Stimulated activated CD8-positive, alpha-beta memory T cell treated with anti-CD3 and anti-CD28 coated beads, Interleukin-7, amount 100 ng/mL, for 1 hour (primary cell): ENCODE measurements at regions not wholly inside any gene's neighbourhood (a gene's known extent, or its start where the extent isn't known, plus 50 kb on each side); places are given as distances from the start of the nearest gene placed in this dataset.

Experiments used
- DNase-seq, 2 donors: peaks; one replicate each; pipeline ENCODE4 v3.0.0-alpha.2; 2020; ENCODE audit warnings: low read depth in 2 of 2

- DNase-seq: no peak
These were observed 352.9 kb upstream of the B3GAT1 start for GRCh38 chr11:134764966-134765365.

GRCh38 chr11:134764367-134764766 is 352.3 kb upstream of the B3GAT1 start:
- DNase-seq: no peak

GRCh38 chr11:134763030-134763388 is 351.0 kb upstream of the B3GAT1 start:
- no peak for DNase-seq

DNA sequence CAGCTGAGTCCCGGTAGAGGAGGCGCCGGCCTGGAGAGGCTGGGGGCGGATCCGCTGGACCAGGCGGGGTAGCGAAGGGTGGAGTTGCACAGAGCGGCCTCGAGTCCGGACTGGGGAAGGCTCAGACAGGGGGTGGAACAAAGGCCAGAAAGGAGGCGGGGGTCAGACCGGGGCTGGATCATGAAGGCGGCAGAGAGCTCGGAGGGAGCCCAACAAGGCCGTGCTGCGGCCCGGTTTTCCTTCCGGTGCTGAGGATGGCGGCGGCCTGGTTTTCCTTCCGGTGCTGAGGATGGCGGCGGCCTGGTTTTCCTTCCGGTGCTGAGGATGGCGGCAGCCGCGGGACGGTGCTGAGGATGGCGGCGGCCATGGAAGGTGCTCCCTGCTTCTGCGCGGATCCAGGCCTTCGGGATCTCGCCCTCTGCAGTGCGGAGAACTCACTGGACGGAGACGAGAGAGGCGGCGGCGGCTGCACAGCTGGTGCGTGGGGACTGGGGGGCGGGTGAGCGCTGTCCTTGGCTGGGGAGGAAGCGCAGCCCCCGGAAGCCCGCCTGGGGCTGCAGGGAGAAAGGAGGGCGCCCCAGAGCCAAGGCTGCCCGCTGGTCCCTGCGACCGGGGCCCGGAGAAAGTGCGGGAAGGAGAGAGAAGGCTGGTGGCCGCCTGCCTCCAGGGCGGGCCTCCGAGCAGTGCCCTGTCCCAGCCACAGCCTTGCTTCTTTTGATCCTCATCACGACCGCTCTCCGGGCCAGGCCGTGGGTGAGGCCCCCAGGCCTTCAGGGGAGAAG is 350.4 kb upstream of the B3GAT1 start:
- no peak for DNase-seq

- DNase-seq: no peak
These were observed 349.8 kb upstream of the B3GAT1 start for GRCh38 chr11:134761926-134762247.

DNA sequence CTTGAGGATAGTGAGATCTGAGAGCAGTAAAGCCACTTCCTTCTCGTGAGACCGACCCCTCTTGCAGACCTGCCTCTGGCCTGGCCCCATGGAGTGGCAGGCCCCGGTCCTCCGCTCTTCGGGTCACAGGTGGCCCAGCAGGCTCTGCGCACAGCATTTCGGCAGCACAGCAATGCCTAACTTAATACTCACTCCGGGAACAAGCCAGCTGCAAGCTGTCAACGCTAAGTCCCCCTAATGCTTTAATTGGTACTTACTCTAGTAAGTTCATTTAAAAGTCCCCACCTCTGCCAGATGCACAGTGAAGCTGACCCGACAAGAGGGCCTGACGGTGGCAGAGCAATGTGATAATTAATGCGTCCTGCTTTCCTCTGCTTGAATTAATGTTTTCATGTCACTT is 349.3 kb upstream of the B3GAT1 start:
- no peak for DNase-seq

DNA sequence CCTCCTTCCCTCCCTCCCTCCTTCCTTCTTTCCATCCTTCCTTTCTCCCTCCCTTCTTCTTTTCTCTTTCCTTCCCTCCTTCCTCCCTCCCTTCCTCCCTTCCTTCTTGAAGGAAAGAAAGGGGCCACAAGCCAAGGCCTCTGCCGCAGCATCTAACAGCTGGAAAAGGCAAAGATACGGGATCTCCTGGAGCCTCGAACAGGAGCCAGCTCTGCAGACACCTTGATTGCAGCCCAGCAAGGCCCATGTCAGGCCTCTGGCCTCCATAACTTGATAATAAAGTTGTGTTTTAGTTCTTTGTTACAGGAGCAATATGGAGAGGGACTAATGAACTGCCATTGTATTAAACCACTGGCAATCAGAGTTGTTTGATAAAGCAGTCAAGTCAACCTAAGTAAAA is 348.9 kb upstream of the B3GAT1 start:
- no peak for DNase-seq

DNA sequence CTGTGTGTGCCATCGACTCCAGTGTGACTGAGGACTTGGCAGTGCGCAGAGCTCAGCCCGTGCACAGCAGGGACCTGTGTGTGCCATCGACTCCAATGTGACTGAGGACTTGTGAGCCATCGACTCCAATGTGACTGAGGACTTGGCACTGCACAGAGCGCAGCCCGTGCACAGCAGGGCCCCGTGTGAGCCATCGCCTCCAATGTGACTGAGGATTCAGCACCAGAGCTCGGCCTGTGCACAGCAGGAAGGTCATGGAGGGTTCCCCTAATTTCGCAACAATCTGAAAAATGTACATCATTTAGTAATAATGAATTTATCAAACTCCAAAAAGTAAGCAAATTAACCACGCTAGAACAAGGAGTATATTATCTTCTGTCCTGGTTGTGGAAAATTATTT is 348.3 kb upstream of the B3GAT1 start:
- no peak for DNase-seq

GRCh38 chr11:134759855-134760254 is 347.8 kb upstream of the B3GAT1 start:
- no peak for DNase-seq

DNA sequence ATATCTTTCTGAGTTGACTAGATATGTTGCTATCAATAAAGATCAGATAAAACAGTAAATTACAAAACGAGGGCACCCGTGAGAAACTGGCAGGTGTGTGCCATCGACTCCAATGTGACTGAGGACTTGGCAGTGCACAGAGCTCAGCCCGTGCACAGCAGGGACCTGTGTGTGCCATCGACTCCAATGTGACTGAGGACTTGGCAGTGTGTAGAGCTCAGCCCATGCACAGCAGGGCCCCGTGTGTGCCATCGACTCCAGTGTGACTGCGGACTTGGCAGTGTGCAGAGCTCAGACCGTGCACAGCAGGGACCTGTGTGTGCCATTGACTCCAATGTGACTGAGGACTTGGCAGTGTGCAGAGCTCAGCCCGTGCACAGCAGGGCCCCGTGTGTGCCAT is 347.2 kb upstream of the B3GAT1 start:
- no peak for DNase-seq

GRCh38 chr11:134758342-134758931 is 346.4 kb upstream of the B3GAT1 start:
- DNase-seq: no peak

- no peak for DNase-seq
These were observed 345.6 kb upstream of the B3GAT1 start for GRCh38 chr11:134757633-134758032.

GRCh38 chr11:134756811-134757540 is 344.9 kb upstream of the B3GAT1 start:
- DNase-seq: no peak

DNA sequence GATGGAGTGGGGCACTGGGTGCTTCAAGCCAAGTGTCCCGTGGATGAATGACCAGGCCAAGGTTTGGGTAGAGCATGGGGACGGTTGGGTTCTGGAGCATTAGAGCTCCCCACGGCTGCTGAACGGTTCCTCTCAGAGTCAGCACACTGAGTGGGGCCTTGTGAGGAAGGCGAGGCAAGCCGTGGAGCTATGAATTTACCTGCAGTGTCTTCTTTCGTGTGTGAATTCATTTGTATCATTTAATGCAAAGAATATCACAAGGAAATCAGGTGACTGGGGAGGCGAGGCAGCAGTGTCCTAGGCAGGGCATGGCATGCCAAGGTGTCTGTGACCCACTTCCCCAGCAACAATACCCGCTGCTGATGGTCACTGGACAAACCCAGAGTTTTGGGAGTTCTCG is 343.5 kb upstream of the B3GAT1 start:
- no peak for DNase-seq

GRCh38 chr11:134754521-134755198 is 342.6 kb upstream of the B3GAT1 start:
- no peak for DNase-seq

GRCh38 chr11:134753771-134754520 is 341.9 kb upstream of the B3GAT1 start:
- DNase-seq: no peak

- DNase-seq: no peak
These were observed 341.1 kb upstream of the B3GAT1 start for GRCh38 chr11:134752964-134753770.

GRCh38 chr11:134752526-134752925 is 340.5 kb upstream of the B3GAT1 start:
- DNase-seq: no peak

GRCh38 chr11:134751766-134752165 is 339.7 kb upstream of the B3GAT1 start:
- no peak for DNase-seq

DNA sequence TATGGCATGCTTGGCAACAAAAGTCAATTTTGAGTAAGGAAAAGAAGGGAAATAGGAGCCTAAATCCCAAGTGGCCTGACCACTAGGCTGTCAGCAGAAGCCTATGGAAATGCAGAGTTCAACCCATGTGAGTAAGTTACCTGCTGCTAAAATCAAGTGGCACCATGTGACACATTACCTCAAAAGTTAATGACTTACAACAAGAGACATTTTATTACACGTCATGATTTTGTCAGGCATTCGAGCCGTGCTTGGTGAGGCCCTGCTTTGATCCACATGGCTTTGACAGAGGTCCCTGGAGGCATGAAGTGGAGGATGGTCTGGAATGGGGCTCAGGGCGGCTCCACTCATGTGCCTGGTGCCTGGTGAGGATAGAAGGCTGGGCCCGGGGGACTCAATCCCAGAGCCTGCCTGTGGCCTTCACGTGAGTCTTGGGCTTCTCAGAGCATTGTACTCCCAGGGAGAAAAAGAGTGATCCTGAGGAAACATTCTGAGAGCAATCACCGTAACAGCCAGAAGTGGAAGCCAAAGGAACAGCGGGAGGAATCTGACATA is 339.1 kb upstream of the B3GAT1 start:
- no peak for DNase-seq

GRCh38 chr11:134750619-134751018 is 338.6 kb upstream of the B3GAT1 start:
- DNase-seq: no peak
